GM12878 (cell line): ENCODE measurements at regions not wholly inside any gene's neighbourhood (a gene's known extent, or its start where the extent isn't known, plus 50 kb on each side); places are given as distances from the start of the nearest gene placed in this dataset.

ENCODE experiments used
- ATAC-seq: fragments of 200-7000 bp; cut with Tn5 transposase; 3 replicates; pipeline ENCODE4 v1.9.1; 2020; ENCODE audit warnings: mild to moderate bottlenecking, moderate library complexity
- BruUV-seq: library from RNA; stranded (reverse); fragments of 400-500 nt; replicated peaks from 2 replicates; lab custom pipeline; 2021; lab: Mats Ljungman, UMichigan
- CTCF ChIA-PET: fragments of 300-600 bp; sonication (Branson Sonifier 250); formaldehyde crosslinking; extraction: SDS; loops from one replicate; lab custom pipeline; 2021; ENCODE audit warnings: inconsistent platforms; lab: Yijun Ruan, JAX
- POLR2A ChIA-PET: fragments of 350-600 bp; formaldehyde crosslinking; extraction: SDS; loops from one replicate; lab custom pipeline; 2021; ENCODE audit warnings: inconsistent platforms; lab: Charles Lee
- RAD21 ChIA-PET: fragments of 300-600 bp; sonication (Branson Sonifier 250); formaldehyde crosslinking; loops from one replicate; lab custom pipeline; 2023; ENCODE audit warnings: antibody characterized with exemption; ENCODE audit not compliant: unreplicated experiment; lab: Charles Lee
- SMC1A ChIA-PET: fragments of 300-600 bp; sonication (Branson Sonifier 250); formaldehyde crosslinking; loops from one replicate; lab custom pipeline; 2023; ENCODE audit not compliant: unreplicated experiment, uncharacterized antibody; lab: Charles Lee
- DNase-seq: peaks from one replicate; pipeline ENCODE4 v3.0.0-alpha.2; 2011; ENCODE audit warnings: low read depth, low spot score
- FAIRE-seq: peaks from 3 replicates; lab custom pipeline; 2011; peaks lifted over from hg19 to GRCh38; lab: Jason Lieb, UNC
- H2AFZ ChIP-seq: 2 replicates; pipeline ENCODE4 v1.6.0; 2011; ENCODE audit warnings: low read depth, low read length, control low read depth; ENCODE audit not compliant: control insufficient read depth
- H3K27ac ChIP-seq: 2 replicates; pipeline ENCODE4 v1.5.1; 2011; ENCODE audit warnings: control low read depth; ENCODE audit not compliant: control insufficient read depth, insufficient read depth
- H3K27me3 ChIP-seq, 2 experiments: replicated peaks in 1 of 2; 2 replicates each; pipeline versions ENCODE4 v1.6.0 to v1.6.1; 2011; ENCODE audit warnings: low read length in 1 of 2; ENCODE audit not compliant: control insufficient read depth in 2 of 2, insufficient read depth in 2 of 2
- H3K36me3 ChIP-seq, 2 experiments: 2 replicates each; pipeline ENCODE4 v1.5.1; 2011; ENCODE audit warnings: low read length in 1 of 2; ENCODE audit not compliant: control insufficient read depth in 2 of 2, insufficient read depth in 2 of 2
- H3K4me1 ChIP-seq: 2 replicates; pipeline ENCODE4 v1.6.1; 2011; ENCODE audit warnings: mild to moderate bottlenecking, low read length, moderate library complexity, mixed read lengths; ENCODE audit not compliant: control insufficient read depth, insufficient read depth
- H3K4me2 ChIP-seq: 2 replicates; pipeline ENCODE4 v1.6.0; 2011; ENCODE audit warnings: control low read depth; ENCODE audit not compliant: control insufficient read depth, insufficient read depth
- H3K4me3 ChIP-seq: fragments of 200-600 bp; sonication (generic); 2 replicates; pipeline ENCODE4 v1.5.1; 2016
- H3K79me2 ChIP-seq: 2 replicates; pipeline ENCODE4 v1.6.0; 2011; ENCODE audit warnings: low read length; ENCODE audit not compliant: control insufficient read depth, insufficient read depth
- H3K9ac ChIP-seq: 2 replicates; pipeline ENCODE4 v1.8.0; 2011; ENCODE audit warnings: low read length, control low read depth, mixed read lengths; ENCODE audit not compliant: control insufficient read depth, insufficient read depth
- H3K9me3 ChIP-seq: replicated peaks from 3 replicates; pipeline ENCODE4 v1.5.1; 2011; ENCODE audit warnings: mild to moderate bottlenecking, low read length; ENCODE audit not compliant: control insufficient read depth, insufficient read depth
- H4K20me1 ChIP-seq: 2 replicates; pipeline ENCODE4 v1.6.0; 2011; ENCODE audit not compliant: control insufficient read depth, insufficient read depth
- RAD51 ChIP-seq: fragments of 450-650 bp; IDR thresholded peaks from 2 replicates; pipeline ENCODE4 v1.6.1; 2016; ENCODE audit warnings: moderate library complexity, mild to moderate bottlenecking, inconsistent platforms
- WGBS: methylation state at CpG from one replicate; pipeline ENCODE4 v1.1.6; 2016; ENCODE audit warnings: low lambda C conversion rate; ENCODE audit not compliant: insufficient replicate concordance, insufficient coverage; ENCODE audit errors: missing lambda C conversion rate; 5-methylcytosine and 5-hydroxymethylcytosine counted together
- in situ Hi-C: fragments of 300-500 bp; cut with MboI; formaldehyde crosslinking; loops from 9 replicates; pipeline ENCODE4 v1.14.3; 2018; ENCODE audit warnings: mixed read lengths
- intact Hi-C: fragments of 100-400 bp; cut with micrococcal nuclease; formaldehyde crosslinking; loops from one replicate; pipeline ENCODE4 v1.14.2; 2022; ENCODE audit not compliant: unreplicated experiment
- TF ChIP-seq, protein P1 (sequence below): IDR thresholded peaks from 2 replicates; pipeline ENCODE4 v1.6.1; 2012; ENCODE audit warnings: mild to moderate bottlenecking, low read depth, low read length

DNA sequence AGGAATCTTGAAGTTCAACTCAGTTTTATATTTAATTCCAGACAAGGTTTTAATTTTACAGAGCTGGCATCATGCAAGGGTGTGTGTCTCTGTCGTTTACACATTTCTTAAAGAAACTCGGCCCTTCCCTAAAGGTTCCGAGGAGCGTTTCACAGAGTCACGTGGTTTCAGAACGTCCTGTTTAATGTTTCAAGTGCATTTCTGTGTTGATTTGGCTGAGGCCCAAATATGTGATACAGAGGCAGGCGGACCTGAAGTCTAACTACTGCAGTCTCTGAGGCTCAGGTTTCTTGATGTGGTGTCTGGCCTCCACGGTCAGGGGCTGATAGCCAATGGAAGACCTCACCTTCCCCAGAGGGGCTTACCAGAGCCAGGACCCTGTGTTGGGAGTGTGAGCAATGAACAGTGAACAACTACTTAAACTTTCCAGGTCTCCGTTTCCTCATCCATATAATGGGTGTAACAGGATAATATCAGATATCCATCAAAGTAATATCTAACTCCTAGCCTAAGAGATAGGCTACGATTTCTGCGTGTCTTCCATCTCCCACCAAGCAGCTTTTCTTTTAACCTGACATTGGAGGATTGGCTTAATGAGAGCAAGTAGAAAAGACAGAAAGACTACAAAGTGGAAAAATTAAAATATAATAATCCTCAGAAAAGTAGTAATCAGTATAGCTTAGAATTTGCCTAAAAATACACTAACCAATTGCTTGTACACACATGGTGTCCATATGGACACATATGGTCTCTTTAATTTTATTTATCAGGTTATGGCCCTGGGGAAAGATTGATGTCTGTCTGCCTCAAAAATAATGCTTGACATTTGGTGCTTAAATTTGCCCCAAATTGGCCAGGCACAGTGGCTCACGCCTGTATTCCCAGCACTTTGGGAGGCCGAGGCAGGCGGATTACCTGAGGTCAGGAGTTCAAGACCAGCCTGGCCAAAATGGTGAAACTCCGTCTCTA, 50.0 kb upstream of the TRIM2 start:
- no peak for DNase-seq
- Histone ChIP-seq H3K4me2 (peak overlapping the region; percentile 97), H3K27ac (no peak overlapping the region), H3K36me3 (no peaks in the 10 kb centered on the region), H3K79me2 (no peaks in the 10 kb centered on the region), H3K9me3 (no peaks in the 10 kb centered on the region), H3K9ac (no peak overlapping the region; the same call in 1 of the 2 replicates), H2AFZ (peak overlapping the region; percentile 78; the same call in 1 of the 2 replicates), H3K27me3 (peaks cover 0 to 5% of the 10 kb centered on the region in 2 experiments; a peak in 3 of 4 replicates), H3K4me1 (peaks cover 33% of the 10 kb centered on the region), H3K4me3 (no peak overlapping the region), H4K20me1 (no peaks in the 10 kb centered on the region)
- FAIRE-seq, result no peak
- no peak for ATAC-seq
- BruUV-seq, result no TSS peak
- 59% methylated on average over 15 of the region's 15 CpGs for WGBS
- in situ Hi-C loops (no loop called here), intact Hi-C loops (loop anchor here (5.0 kb wide), 1 partner anchor 598 kb away; no protein-coding TSS in a partner anchor)
- ChIA-PET SMC1A (no interaction called here), POLR2A (no interaction called here), CTCF (interaction anchor here (1.3 kb wide), 1 partner anchor 124 kb away, joined by 3 read pairs; no protein-coding TSS in a partner anchor), RAD21 (no interaction called here)
- TF ChIP-seq, protein P1, sequence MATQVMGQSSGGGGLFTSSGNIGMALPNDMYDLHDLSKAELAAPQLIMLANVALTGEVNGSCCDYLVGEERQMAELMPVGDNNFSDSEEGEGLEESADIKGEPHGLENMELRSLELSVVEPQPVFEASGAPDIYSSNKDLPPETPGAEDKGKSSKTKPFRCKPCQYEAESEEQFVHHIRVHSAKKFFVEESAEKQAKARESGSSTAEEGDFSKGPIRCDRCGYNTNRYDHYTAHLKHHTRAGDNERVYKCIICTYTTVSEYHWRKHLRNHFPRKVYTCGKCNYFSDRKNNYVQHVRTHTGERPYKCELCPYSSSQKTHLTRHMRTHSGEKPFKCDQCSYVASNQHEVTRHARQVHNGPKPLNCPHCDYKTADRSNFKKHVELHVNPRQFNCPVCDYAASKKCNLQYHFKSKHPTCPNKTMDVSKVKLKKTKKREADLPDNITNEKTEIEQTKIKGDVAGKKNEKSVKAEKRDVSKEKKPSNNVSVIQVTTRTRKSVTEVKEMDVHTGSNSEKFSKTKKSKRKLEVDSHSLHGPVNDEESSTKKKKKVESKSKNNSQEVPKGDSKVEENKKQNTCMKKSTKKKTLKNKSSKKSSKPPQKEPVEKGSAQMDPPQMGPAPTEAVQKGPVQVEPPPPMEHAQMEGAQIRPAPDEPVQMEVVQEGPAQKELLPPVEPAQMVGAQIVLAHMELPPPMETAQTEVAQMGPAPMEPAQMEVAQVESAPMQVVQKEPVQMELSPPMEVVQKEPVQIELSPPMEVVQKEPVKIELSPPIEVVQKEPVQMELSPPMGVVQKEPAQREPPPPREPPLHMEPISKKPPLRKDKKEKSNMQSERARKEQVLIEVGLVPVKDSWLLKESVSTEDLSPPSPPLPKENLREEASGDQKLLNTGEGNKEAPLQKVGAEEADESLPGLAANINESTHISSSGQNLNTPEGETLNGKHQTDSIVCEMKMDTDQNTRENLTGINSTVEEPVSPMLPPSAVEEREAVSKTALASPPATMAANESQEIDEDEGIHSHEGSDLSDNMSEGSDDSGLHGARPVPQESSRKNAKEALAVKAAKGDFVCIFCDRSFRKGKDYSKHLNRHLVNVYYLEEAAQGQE, result no peak
- TF ChIP-seq RAD51, result peak; percentile 58; the same call in 1 of the 2 replicates
